Stomach (tissue), 8 donors: ENCODE measurements at regions not wholly inside any gene's neighbourhood (a gene's known extent, or its start where the extent isn't known, plus 50 kb on each side); places are given as distances from the start of the nearest gene placed in this dataset.

Experiments
- DNase-seq, 2 donors: peaks; one replicate each; pipeline versions ENCODE4 v3.0.0 to v3.0.0-alpha.2; 2013 to 2019
- H3K27ac ChIP-seq, 5 donors: fragments of 200-600 bp in 4 of 5; sonication (generic) in 4 of 5; one replicate each; pipeline ENCODE4 v1.5.1; 2013 to 2019; ENCODE audit warnings: mild to moderate bottlenecking in 1 of 5, moderate library complexity in 1 of 5
- H3K27me3 ChIP-seq, 3 donors: fragments of 200-600 bp; sonication (generic); one replicate each; pipeline ENCODE4 v1.5.1; 2017 to 2019; ENCODE audit warnings: mixed run types in 1 of 3
- H3K36me3 ChIP-seq, 4 donors: fragments of 200-600 bp; sonication (generic); 1 replicate in 3 of 4; 2 replicates in 1 of 4; pipeline ENCODE4 v1.5.1; 2016 to 2019
- H3K4me1 ChIP-seq, 4 donors: fragments of 200-600 bp; sonication (generic); one replicate each; pipeline ENCODE4 v1.5.1; 2016 to 2019
- H3K4me3 ChIP-seq, 4 donors: fragments of 200-600 bp; sonication (generic) in 3 of 4; one replicate each; pipeline ENCODE4 v1.5.1; 2016 to 2019; ENCODE audit warnings: mild to moderate bottlenecking in 1 of 4
- H3K9me3 ChIP-seq, 4 donors: fragments of 200-600 bp; sonication (generic); one replicate each; pipeline ENCODE4 v1.5.1; 2016 to 2019
- CTCF ChIP-seq, 7 experiments: fragments of 450-650 bp in 4 of 7; fragments of 200-600 bp in 3 of 7; sonication (generic) in 3 of 7; IDR thresholded peaks; one replicate each; pipeline ENCODE4 v1.5.1; 2016 to 2019; ENCODE audit warnings: antibody characterized with exemption in 7 of 7, control low read depth in 2 of 7, mild to moderate bottlenecking in 1 of 7
- EP300 ChIP-seq: sonication (generic); formaldehyde crosslinking; IDR thresholded peaks from one replicate; pipeline ENCODE4 v1.6.1; 2017; ENCODE audit warnings: antibody characterized with exemption
- POLR2A ChIP-seq, 4 donors: fragments of 450-650 bp; IDR thresholded peaks; one replicate each; pipeline ENCODE4 v1.6.1; 2016; ENCODE audit warnings: antibody characterized with exemption in 4 of 4, control low read depth in 2 of 4, mild to moderate bottlenecking in 1 of 4, moderate library complexity in 1 of 4
- POLR2AphosphoS5 ChIP-seq, 3 donors: sonication (generic); formaldehyde crosslinking; IDR thresholded peaks; one replicate each; pipeline ENCODE4 v1.6.1; 2016; ENCODE audit warnings: antibody characterized with exemption in 3 of 3
- WGBS, 5 donors: extraction: QIAGEN DNeasy Blood & Tissue Kit in 3 of 5; methylation state at CpG; one replicate each; pipeline versions ENCODE4 v1.1.5 to v1.1.7; 2013 to 2018; 5-methylcytosine and 5-hydroxymethylcytosine counted together
- intact Hi-C: fragments of 100-400 bp; cut with DNase I; formaldehyde crosslinking; loops from one replicate; pipeline ENCODE4 v1.15.1; 2023; ENCODE audit warnings: low total_unique reads
- donor health status: healthy with polysubstance abuse.
- donor health status: Bipolar disorder and iron deficiency.
- donor health status: healthy.

GRCh38 chr1:217153361-217153760 is 430.1 kb upstream of the ESRRG start:
- H3K4me3 ChIP-seq = no peak overlapping the region
- no peak for DNase-seq
- H3K4me1 ChIP-seq = no peaks in the 10 kb centered on the region
- 84 to 89% (median 86%) methylated on average over 4 of the region's 4 CpGs for WGBS, 5 donors
- intact Hi-C loops = no loop called here
- TF ChIP-seq EP300 (no peak), POLR2A (IDR thresholded peaks at IDR 0.05) (no peak), CTCF (IDR thresholded peaks at IDR 0.05) (no peak), POLR2AphosphoS5 (IDR thresholded peaks at IDR 0.05) (no peak)
- H3K36me3 ChIP-seq = no peaks in the 10 kb centered on the region
- H3K27ac ChIP-seq = no peak overlapping the region
- H3K27me3 ChIP-seq = no peaks in the 10 kb centered on the region
- H3K9me3 ChIP-seq = peaks cover 0 to 9% (median 3%) of the 10 kb centered on the region in 4 donors

- intact Hi-C loops = no loop called here
Observed at GRCh38 chr1:217150366-217150765, 427.1 kb upstream of the ESRRG start.

GRCh38 chr1:217149791-217150190 is 426.6 kb upstream of the ESRRG start:
- no peak for TF ChIP-seq POLR2A (IDR thresholded peaks at IDR 0.05)
- no peak for TF ChIP-seq EP300
- no peak for TF ChIP-seq POLR2AphosphoS5 (IDR thresholded peaks at IDR 0.05)
- no peak for TF ChIP-seq CTCF (IDR thresholded peaks at IDR 0.05)
- Histone ChIP-seq H3K27ac (no peak overlapping the region), H3K27me3 (no peaks in the 10 kb centered on the region), H3K9me3 (peaks cover 0 to 15% (median 13%) of the 10 kb centered on the region in 4 donors), H3K4me3 (no peak overlapping the region), H3K36me3 (no peaks in the 10 kb centered on the region), H3K4me1 (no peaks in the 10 kb centered on the region)
- no peak for DNase-seq
- 59 to 76% (median 69%) methylated on average over 2 of the region's 2 CpGs for WGBS, 5 donors
- intact Hi-C loops = no loop called here

More at GRCh38 chr1:217150366-217150765, 427.1 kb upstream of the ESRRG start:
- DNase-seq = no peak
- H3K9me3 ChIP-seq = peaks cover 0 to 15% (median 7%) of the 10 kb centered on the region in 4 donors
- no peaks in the 10 kb centered on the region for H3K27me3 ChIP-seq
- no peaks in the 10 kb centered on the region for H3K4me1 ChIP-seq
- H3K36me3 ChIP-seq = no peaks in the 10 kb centered on the region
- H3K4me3 ChIP-seq = no peak overlapping the region
- no peak for TF ChIP-seq POLR2AphosphoS5 (IDR thresholded peaks at IDR 0.05)
- no peak for TF ChIP-seq EP300
- TF ChIP-seq CTCF (IDR thresholded peaks at IDR 0.05) = no peak
- no peak for TF ChIP-seq POLR2A (IDR thresholded peaks at IDR 0.05)
- H3K27ac ChIP-seq = no peak overlapping the region

- Histone ChIP-seq H3K27me3 (peaks cover 0 to 43% (median 39%) of the 10 kb centered on the region in 3 donors), H3K9me3 (peaks cover 0 to 10% (median 5%) of the 10 kb centered on the region in 4 donors), H3K36me3 (no peaks in the 10 kb centered on the region), H3K27ac (no peak overlapping the region), H3K4me1 (peaks cover 0 to 19% (median 18%) of the 10 kb centered on the region in 4 donors), H3K4me3 (no peak overlapping the region)
- 78 to 92% (median 83%) methylated on average over 2 of the region's 2 CpGs for WGBS, 5 donors
- TF ChIP-seq POLR2AphosphoS5 (IDR thresholded peaks at IDR 0.05) = no peak
- TF ChIP-seq CTCF (IDR thresholded peaks at IDR 0.05) = no peak
- no peak for TF ChIP-seq EP300
- TF ChIP-seq POLR2A (IDR thresholded peaks at IDR 0.05) = no peak
- DNase-seq = no peak
- intact Hi-C loops = no loop called here
Observed at GRCh38 chr1:217141711-217142110, 418.5 kb upstream of the ESRRG start.
